Cardiac fibroblast (primary cell): ENCODE measurements at regions not wholly inside any gene's neighbourhood (a gene's known extent, or its start where the extent isn't known, plus 50 kb on each side); places are given as distances from the start of the nearest gene placed in this dataset.

ENCODE experiments used
- DNase-seq, 2 donors: peaks; one replicate each; pipeline versions ENCODE4 v3.0.0 to v3.0.0-alpha.2; 2010; ENCODE audit warnings: low read depth in 2 of 2
- H3K4me3 ChIP-seq, 2 donors: replicated peaks in 1 of 2; 1 replicate in 1 of 2; 2 replicates in 1 of 2; pipeline ENCODE4 v1.5.1; 2011; ENCODE audit warnings: low read depth in 2 of 2, low read length in 2 of 2, mild to moderate bottlenecking in 2 of 2, moderate library complexity in 1 of 2
- TF ChIP-seq, protein P1 (sequence below): IDR thresholded peaks from one replicate; pipeline ENCODE4 v1.5.1; 2011; ENCODE audit warnings: low read depth, mild to moderate bottlenecking, low read length, inconsistent platforms

DNA sequence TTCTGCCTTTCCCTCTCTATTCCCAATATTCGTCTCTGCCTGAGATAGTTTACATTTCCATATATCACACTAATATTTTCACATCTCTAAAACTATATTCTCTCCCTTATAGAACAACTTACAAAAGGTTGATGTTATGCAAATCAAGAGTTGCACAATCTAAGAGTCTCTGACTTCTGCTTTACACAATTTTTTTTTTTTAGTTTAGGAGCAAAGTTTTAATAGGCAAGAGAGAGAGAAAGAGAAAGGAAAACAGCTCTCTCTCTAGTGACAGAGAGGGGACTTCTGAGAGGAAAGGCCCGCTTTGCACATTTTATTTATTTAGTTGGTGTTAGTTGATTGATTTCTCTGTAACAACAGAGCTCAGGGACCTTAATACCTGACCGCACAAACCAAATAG lies 380.2 kb downstream of the TXNL1 start:
- peak in 1 of 2 donors; percentile 16 for DNase-seq
- H3K4me3 ChIP-seq, result no peak overlapping the region
- TF ChIP-seq, protein P1, sequence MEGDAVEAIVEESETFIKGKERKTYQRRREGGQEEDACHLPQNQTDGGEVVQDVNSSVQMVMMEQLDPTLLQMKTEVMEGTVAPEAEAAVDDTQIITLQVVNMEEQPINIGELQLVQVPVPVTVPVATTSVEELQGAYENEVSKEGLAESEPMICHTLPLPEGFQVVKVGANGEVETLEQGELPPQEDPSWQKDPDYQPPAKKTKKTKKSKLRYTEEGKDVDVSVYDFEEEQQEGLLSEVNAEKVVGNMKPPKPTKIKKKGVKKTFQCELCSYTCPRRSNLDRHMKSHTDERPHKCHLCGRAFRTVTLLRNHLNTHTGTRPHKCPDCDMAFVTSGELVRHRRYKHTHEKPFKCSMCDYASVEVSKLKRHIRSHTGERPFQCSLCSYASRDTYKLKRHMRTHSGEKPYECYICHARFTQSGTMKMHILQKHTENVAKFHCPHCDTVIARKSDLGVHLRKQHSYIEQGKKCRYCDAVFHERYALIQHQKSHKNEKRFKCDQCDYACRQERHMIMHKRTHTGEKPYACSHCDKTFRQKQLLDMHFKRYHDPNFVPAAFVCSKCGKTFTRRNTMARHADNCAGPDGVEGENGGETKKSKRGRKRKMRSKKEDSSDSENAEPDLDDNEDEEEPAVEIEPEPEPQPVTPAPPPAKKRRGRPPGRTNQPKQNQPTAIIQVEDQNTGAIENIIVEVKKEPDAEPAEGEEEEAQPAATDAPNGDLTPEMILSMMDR, result no peak

DNA sequence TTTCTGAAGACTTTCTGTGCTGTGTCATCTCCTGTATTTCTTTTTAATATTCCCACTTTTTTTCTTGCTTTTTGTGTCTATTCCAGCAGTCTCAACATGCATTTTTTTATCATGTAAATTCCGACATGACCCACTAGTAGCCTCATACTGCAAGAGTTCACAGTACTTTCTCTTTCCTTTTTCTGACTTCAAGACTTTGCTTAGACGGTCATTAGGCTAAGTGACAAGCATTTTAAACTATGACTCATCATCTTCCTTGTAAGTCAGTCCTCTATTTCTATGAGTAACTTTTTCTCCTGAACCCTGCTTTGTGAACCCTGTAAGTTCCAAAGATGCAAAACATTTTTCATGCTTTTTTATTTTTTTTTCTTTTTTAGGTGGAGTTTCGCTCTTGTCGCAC lies 381.2 kb downstream of the TXNL1 start:
- TF ChIP-seq, protein P1, result no peak

GRCh38 chr18:56256659-56257058 lies 381.7 kb downstream of the TXNL1 start:
- TF ChIP-seq, protein P1, result no peak
- no peak for DNase-seq
- H3K4me3 ChIP-seq, result no peak overlapping the region

More for the DNA sequence above, 381.2 kb downstream of the TXNL1 start:
- DNase-seq, result peak; percentile 63 to 78
- no peak overlapping the region for H3K4me3 ChIP-seq

DNA sequence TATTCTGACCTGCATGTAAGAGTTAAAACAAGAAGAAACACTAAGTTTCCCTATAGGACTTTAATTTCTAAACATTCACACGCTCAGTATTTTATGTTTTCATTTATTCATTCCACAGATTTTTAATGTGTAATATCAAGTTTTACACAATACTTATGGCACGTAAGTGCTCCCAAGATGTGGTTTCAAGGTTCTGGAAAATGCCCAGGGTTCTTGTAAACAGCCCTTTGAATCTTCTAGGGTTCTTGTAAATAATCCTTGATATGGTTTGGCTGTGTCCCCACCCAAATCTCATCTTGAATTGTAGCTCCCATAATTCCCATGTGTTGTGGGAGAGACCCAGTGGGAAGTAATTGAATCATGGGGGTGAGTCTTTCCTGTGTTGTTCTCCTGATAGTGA lies 383.0 kb downstream of the TXNL1 start:
- H3K4me3 ChIP-seq, result no peak overlapping the region
- TF ChIP-seq, protein P1, result no peak
- DNase-seq, result no peak

- TF ChIP-seq, protein P1, result no peak
- no peak overlapping the region for H3K4me3 ChIP-seq
- no peak for DNase-seq
Measured at GRCh38 chr18:56252456-56252855, 385.9 kb downstream of the TXNL1 start.

DNA sequence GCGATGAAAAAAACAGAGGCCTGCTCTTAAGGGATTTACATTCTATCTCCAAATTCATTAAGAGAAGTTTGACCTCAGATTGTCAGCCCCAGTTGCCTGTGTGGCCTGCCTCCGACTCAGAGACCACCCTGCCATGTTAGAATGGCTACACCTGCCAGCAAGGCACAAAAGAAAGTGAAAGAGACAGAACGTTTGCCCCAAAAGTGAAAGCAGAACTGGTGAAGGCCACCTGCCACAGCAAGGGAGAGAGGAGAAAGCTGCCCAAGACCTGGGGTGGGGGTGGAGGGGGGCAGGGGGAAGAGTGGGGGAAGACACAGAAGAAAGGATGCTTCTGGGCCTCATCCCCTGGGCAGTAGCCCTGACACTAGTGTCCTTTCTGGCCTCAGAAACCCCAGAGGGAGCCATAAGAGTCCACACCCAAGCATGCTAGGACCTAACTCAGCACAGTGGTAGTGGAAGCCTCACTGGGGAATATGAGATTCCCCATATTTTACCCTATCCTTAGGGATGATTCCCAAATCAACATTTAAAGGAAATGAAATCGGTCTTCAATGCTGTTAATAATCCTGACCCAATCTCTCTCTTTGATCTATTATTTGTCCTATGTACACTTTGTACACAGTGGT lies 389.7 kb downstream of the TXNL1 start:
- no peak for DNase-seq
- H3K4me3 ChIP-seq, result no peak overlapping the region
- TF ChIP-seq, protein P1, result no peak

DNA sequence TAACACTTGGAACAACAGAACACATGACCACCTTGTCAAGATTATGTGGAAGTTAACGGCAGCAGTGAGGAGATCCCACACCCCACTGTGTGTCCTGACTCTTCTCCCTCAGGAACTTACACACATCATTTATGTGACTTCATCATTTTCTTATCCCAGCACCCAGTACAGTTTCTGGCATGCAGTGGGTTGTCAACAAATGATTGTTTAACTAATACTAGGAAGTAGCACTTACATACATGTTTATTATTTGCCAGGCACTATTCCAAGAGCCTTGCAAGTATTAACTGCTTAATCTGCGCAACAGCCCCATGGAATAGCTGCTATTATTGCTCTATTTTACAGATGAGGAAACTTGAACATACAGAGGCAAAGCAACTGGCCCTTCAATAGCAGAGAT lies 391.5 kb downstream of the TXNL1 start:
- peak in 1 of 2 donors; percentile 11 for DNase-seq
- TF ChIP-seq, protein P1, result no peak
- H3K4me3 ChIP-seq, result no peak overlapping the region
